ENCODE measurements at regions not wholly inside any gene's neighbourhood (a gene's known extent, or its start where the extent isn't known, plus 50 kb on each side); places are given as distances from the start of the nearest gene placed in this dataset.
A peak's percentile ranks its signal among the peaks of the same experiment; 100 is the strongest.
"Not testable (repeated sequence)": the region's sequence is repeated elsewhere in the genome, so short reads cannot be mapped to it uniquely, and the experiment has no call there.

- no peak for DNase-seq (ENCODE audit: low read depth, low spot score)
- no peaks in the 10 kb centered on the region for H3K9me3 ChIP-seq (ENCODE audit: control insufficient read depth, insufficient read depth, low read length)
- POLR2A ChIA-PET, result no interaction called here
- no peaks in the 10 kb centered on the region for H3K27me3 ChIP-seq (ENCODE audit: control insufficient read depth, insufficient read depth, low read length)
- TF ChIP-seq CTCF (IDR thresholded peaks at IDR 0.05; ENCODE audit: low read depth, low read length), result no peak
- CTCF ChIA-PET, result no interaction called here
- H3K4me3 ChIP-seq (ENCODE audit: low read depth, low read length), result no peak overlapping the region
- no peak overlapping the region for H3K27ac ChIP-seq (ENCODE audit: low read depth, low read length)
Measured at GRCh38 chr10:55550236-55550635, 749.2 kb upstream of the PCDH15 start.

GRCh38 chr10:55537497-55537896 is 736.5 kb upstream of the PCDH15 start:
- H3K4me3 ChIP-seq (ENCODE audit: low read depth, low read length); POLR2A ChIA-PET; CTCF ChIA-PET; H3K9me3 ChIP-seq (ENCODE audit: control insufficient read depth, insufficient read depth, low read length); H3K27me3 ChIP-seq (ENCODE audit: control insufficient read depth, insufficient read depth, low read length); H3K27ac ChIP-seq (ENCODE audit: low read depth, low read length); DNase-seq (ENCODE audit: low read depth, low spot score): not testable (repeated sequence)

- TF ChIP-seq CTCF (IDR thresholded peaks at IDR 0.05; ENCODE audit: low read depth, low read length), result no peak
- ChIA-PET POLR2A (no interaction called here), CTCF (no interaction called here)
- no peak overlapping the region for H3K4me3 ChIP-seq (ENCODE audit: low read depth, low read length)
- no peak overlapping the region for H3K27ac ChIP-seq (ENCODE audit: low read depth, low read length)
- no peaks in the 10 kb centered on the region for H3K27me3 ChIP-seq (ENCODE audit: control insufficient read depth, insufficient read depth, low read length)
- no peaks in the 10 kb centered on the region for H3K9me3 ChIP-seq (ENCODE audit: control insufficient read depth, insufficient read depth, low read length)
- no peak for DNase-seq (ENCODE audit: low read depth, low spot score)
Measured at GRCh38 chr10:55519264-55519663, 718.2 kb upstream of the PCDH15 start.

GRCh38 chr10:55518416-55518815 is 717.4 kb upstream of the PCDH15 start:
- POLR2A ChIA-PET, result not testable (repeated sequence)

GRCh38 chr10:55509168-55509567 is 708.1 kb upstream of the PCDH15 start:
- no peak for TF ChIP-seq CTCF (IDR thresholded peaks at IDR 0.05; ENCODE audit: low read depth, low read length)
- Histone ChIP-seq H3K27ac (ENCODE audit: low read depth, low read length) (no peak overlapping the region), H3K4me3 (ENCODE audit: low read depth, low read length) (peak overlapping the region; percentile 1; the same call in 1 of the 2 replicates), H3K9me3 (ENCODE audit: control insufficient read depth, insufficient read depth, low read length) (no peaks in the 10 kb centered on the region), H3K27me3 (ENCODE audit: control insufficient read depth, insufficient read depth, low read length) (no peaks in the 10 kb centered on the region)
- ChIA-PET POLR2A (no interaction called here), CTCF (no interaction called here)
- DNase-seq (ENCODE audit: low read depth, low spot score), result no peak

More at GRCh38 chr10:55518416-55518815, 717.4 kb upstream of the PCDH15 start:
- H3K9me3 ChIP-seq (ENCODE audit: control insufficient read depth, insufficient read depth, low read length); DNase-seq (ENCODE audit: low read depth, low spot score); CTCF ChIA-PET; H3K4me3 ChIP-seq (ENCODE audit: low read depth, low read length); H3K27ac ChIP-seq (ENCODE audit: low read depth, low read length); H3K27me3 ChIP-seq (ENCODE audit: control insufficient read depth, insufficient read depth, low read length): not testable (repeated sequence)

- Histone ChIP-seq H3K27me3 (ENCODE audit: control insufficient read depth, insufficient read depth, low read length) (no peaks in the 10 kb centered on the region), H3K27ac (ENCODE audit: low read depth, low read length) (no peak overlapping the region), H3K4me3 (ENCODE audit: low read depth, low read length) (no peak overlapping the region), H3K9me3 (ENCODE audit: control insufficient read depth, insufficient read depth, low read length) (no peaks in the 10 kb centered on the region)
- DNase-seq (ENCODE audit: low read depth, low spot score), result no peak
- CTCF ChIA-PET, result no interaction called here
- POLR2A ChIA-PET, result no interaction called here
- TF ChIP-seq CTCF (IDR thresholded peaks at IDR 0.05; ENCODE audit: low read depth, low read length), result peak; percentile 47
Measured at GRCh38 chr10:55500931-55501559, 700.0 kb upstream of the PCDH15 start.
